ENCODE measurements at regions not wholly inside any gene's neighbourhood (a gene's known extent, or its start where the extent isn't known, plus 50 kb on each side); places are given as distances from the start of the nearest gene placed in this dataset.

DNA sequence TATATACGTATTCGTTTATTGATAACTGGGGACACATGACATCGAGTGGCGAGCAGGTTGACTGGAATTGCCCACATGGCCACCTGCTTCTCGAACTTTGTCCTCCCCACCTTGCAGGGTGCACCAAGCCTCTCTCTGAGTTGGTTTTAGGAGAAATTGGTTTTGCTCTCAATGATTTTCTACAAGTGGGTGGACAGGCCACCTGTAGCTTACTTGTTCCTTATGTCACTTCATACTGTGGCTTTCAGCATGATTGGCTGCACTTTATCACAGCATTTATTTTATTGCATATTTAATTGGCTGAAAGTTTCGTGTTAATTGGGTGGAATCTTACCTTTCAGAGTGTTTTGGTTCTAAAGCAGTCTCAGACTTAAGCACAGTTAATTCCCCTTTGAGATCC lies 215.6 kb upstream of the SHH start:
- Histone ChIP-seq H3K4me3 (no peak overlapping the region), H3K9me3 (ENCODE audit: low read depth) (no peaks in the 10 kb centered on the region), H3K79me2 (ENCODE audit: insufficient read depth) (no peaks in the 10 kb centered on the region), H3K36me3 (ENCODE audit: low read depth) (no peaks in the 10 kb centered on the region), H3K27me3 (replicated peaks; ENCODE audit: insufficient read depth) (no peaks in the 10 kb centered on the region), H3K9ac (no peak overlapping the region), H2AFZ (no peak overlapping the region), H4K20me1 (ENCODE audit: insufficient read depth) (no peaks in the 10 kb centered on the region), H3F3A (ENCODE audit: insufficient read depth) (no peaks in the 10 kb centered on the region), H3K4me2 (ENCODE audit: unreplicated experiment) (no peak overlapping the region), H3K9me2 (ENCODE audit: insufficient read depth) (no peaks in the 10 kb centered on the region), H3K4me1 (ENCODE audit: insufficient read depth) (no peaks in the 10 kb centered on the region), H3K27ac (no peak overlapping the region)
- WGBS, 2 experiments (ENCODE audit: low coverage in 1 of 2, low lambda C conversion rate in 2 of 2, missing lambda C conversion rate in 2 of 2), result 27 to 33% methylated on average over 6 of the region's 6 CpGs
- DNase-seq, result no peak
- TF ChIP-seq EZH2phosphoT487 (IDR thresholded peaks at IDR 0.05; ENCODE audit: insufficient read depth, low read depth), result no peak
- no peak for TF ChIP-seq EZH2 (IDR thresholded peaks at IDR 0.05; ENCODE audit: insufficient read depth, poor library complexity, severe bottlenecking)
- in situ Hi-C loops (cut with MboI), result no loop called here

DNA sequence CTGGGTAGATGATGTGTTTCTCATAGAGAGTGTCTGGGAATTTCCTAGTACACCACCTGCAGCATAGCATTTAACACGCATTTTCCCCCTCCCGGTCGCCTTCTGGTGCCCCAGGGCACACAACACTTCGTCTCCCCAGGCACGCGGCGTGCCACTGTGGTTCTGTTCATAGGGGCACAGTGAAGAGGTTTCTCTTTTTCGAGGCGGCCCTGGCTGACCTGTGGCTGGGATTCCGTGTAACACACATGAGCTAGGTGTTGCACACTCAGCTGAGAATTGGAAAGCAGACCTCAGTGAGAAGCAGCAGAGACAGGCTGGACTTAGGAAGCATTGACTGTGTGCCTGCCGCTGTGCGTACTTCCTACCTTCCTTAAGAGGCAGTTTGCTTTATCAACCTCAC lies 214.3 kb upstream of the SHH start:
- no peak overlapping the region for H2AFZ ChIP-seq

DNA sequence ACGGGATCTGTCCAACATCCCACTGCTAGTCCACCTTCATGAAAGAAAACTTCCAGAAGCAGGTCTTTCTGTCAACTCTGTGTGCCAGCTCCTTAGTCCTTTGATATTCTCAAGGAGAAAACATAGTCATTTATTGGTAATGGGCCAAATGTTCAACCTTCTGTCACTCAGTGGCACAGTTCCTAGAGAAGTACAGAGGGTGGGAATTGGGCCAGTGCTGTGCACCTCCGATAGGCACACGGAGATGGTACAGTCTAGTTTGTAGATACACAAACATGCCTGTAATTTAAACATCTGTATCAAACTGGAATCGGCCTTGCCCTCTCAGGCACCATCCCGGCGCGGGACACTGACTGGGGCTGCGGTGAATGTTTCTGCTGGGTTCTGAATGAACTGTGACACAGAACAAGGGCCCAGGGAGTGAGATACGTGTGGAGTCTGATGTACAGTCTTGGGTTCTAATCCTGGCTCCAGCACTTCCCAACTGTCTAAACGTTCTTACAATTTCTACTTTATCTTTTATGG lies 213.9 kb upstream of the SHH start:
- 45 to 57% methylated on average over 10 of the region's 10 CpGs for WGBS, 2 experiments (ENCODE audit: low coverage in 1 of 2, low lambda C conversion rate in 2 of 2, missing lambda C conversion rate in 2 of 2)
- no peaks in the 10 kb centered on the region for H3K9me3 ChIP-seq (ENCODE audit: low read depth)
- H3K79me2 ChIP-seq (ENCODE audit: insufficient read depth), result no peaks in the 10 kb centered on the region
- no peak overlapping the region for H3K27ac ChIP-seq
- H3K4me2 ChIP-seq (ENCODE audit: unreplicated experiment), result no peak overlapping the region
- H3K4me1 ChIP-seq (ENCODE audit: insufficient read depth), result no peaks in the 10 kb centered on the region
- no peaks in the 10 kb centered on the region for H3K9me2 ChIP-seq (ENCODE audit: insufficient read depth)
- no peak for DNase-seq
- no peaks in the 10 kb centered on the region for H3F3A ChIP-seq (ENCODE audit: insufficient read depth)
- no peak overlapping the region for H2AFZ ChIP-seq
- no peaks in the 10 kb centered on the region for H3K36me3 ChIP-seq (ENCODE audit: low read depth)
- H3K4me3 ChIP-seq, result no peak overlapping the region
- no peaks in the 10 kb centered on the region for H3K27me3 ChIP-seq (replicated peaks; ENCODE audit: insufficient read depth)
- H3K9ac ChIP-seq, result no peak overlapping the region
- H4K20me1 ChIP-seq (ENCODE audit: insufficient read depth), result no peaks in the 10 kb centered on the region
- in situ Hi-C loops (cut with MboI), result no loop called here
- TF ChIP-seq EZH2 (IDR thresholded peaks at IDR 0.05; ENCODE audit: insufficient read depth, poor library complexity, severe bottlenecking), result no peak
- no peak for TF ChIP-seq EZH2phosphoT487 (IDR thresholded peaks at IDR 0.05; ENCODE audit: insufficient read depth, low read depth)

More for the DNA sequence above, 214.3 kb upstream of the SHH start:
- Histone ChIP-seq H3K36me3 (ENCODE audit: low read depth) (no peaks in the 10 kb centered on the region), H3K9me3 (ENCODE audit: low read depth) (no peaks in the 10 kb centered on the region), H3K4me2 (ENCODE audit: unreplicated experiment) (no peak overlapping the region), H3K27me3 (replicated peaks; ENCODE audit: insufficient read depth) (no peaks in the 10 kb centered on the region), H3K27ac (no peak overlapping the region), H3K9me2 (ENCODE audit: insufficient read depth) (no peaks in the 10 kb centered on the region), H4K20me1 (ENCODE audit: insufficient read depth) (no peaks in the 10 kb centered on the region), H3K9ac (no peak overlapping the region), H3K79me2 (ENCODE audit: insufficient read depth) (no peaks in the 10 kb centered on the region), H3F3A (ENCODE audit: insufficient read depth) (no peaks in the 10 kb centered on the region), H3K4me1 (ENCODE audit: insufficient read depth) (no peaks in the 10 kb centered on the region), H3K4me3 (no peak overlapping the region)
- in situ Hi-C loops (cut with MboI), result no loop called here
- TF ChIP-seq EZH2phosphoT487 (IDR thresholded peaks at IDR 0.05; ENCODE audit: insufficient read depth, low read depth) (no peak), EZH2 (IDR thresholded peaks at IDR 0.05; ENCODE audit: insufficient read depth, poor library complexity, severe bottlenecking) (no peak)
- DNase-seq, result no peak
- WGBS, 2 experiments (ENCODE audit: low coverage in 1 of 2, low lambda C conversion rate in 2 of 2, missing lambda C conversion rate in 2 of 2), result 41 to 54% methylated on average over 12 of the region's 12 CpGs

GRCh38 chr7:156025675-156026074 lies 213.4 kb upstream of the SHH start:
- H3K27ac ChIP-seq, result no peak overlapping the region
- H3K9ac ChIP-seq, result no peak overlapping the region
- H3K27me3 ChIP-seq (replicated peaks; ENCODE audit: insufficient read depth), result no peaks in the 10 kb centered on the region
- no peak overlapping the region for H3K4me3 ChIP-seq
- H3K79me2 ChIP-seq (ENCODE audit: insufficient read depth), result no peaks in the 10 kb centered on the region
- 21 to 22% methylated on average over 6 of the region's 6 CpGs for WGBS, 2 experiments (ENCODE audit: low coverage in 1 of 2, low lambda C conversion rate in 2 of 2, missing lambda C conversion rate in 2 of 2)
- H2AFZ ChIP-seq, result no peak overlapping the region
- H3F3A ChIP-seq (ENCODE audit: insufficient read depth), result no peaks in the 10 kb centered on the region
- no peak for DNase-seq
- no peaks in the 10 kb centered on the region for H4K20me1 ChIP-seq (ENCODE audit: insufficient read depth)
- no peak for TF ChIP-seq EZH2phosphoT487 (IDR thresholded peaks at IDR 0.05; ENCODE audit: insufficient read depth, low read depth)
- TF ChIP-seq EZH2 (IDR thresholded peaks at IDR 0.05; ENCODE audit: insufficient read depth, poor library complexity, severe bottlenecking), result no peak
- no peaks in the 10 kb centered on the region for H3K9me3 ChIP-seq (ENCODE audit: low read depth)
- H3K4me1 ChIP-seq (ENCODE audit: insufficient read depth), result no peaks in the 10 kb centered on the region
- no peak overlapping the region for H3K4me2 ChIP-seq (ENCODE audit: unreplicated experiment)
- in situ Hi-C loops (cut with MboI), result no loop called here
- no peaks in the 10 kb centered on the region for H3K9me2 ChIP-seq (ENCODE audit: insufficient read depth)
- no peaks in the 10 kb centered on the region for H3K36me3 ChIP-seq (ENCODE audit: low read depth)

GRCh38 chr7:156024201-156024600 lies 211.9 kb upstream of the SHH start:
- H3K9me3 ChIP-seq (ENCODE audit: low read depth), result no peaks in the 10 kb centered on the region
- no peaks in the 10 kb centered on the region for H3K27me3 ChIP-seq (replicated peaks; ENCODE audit: insufficient read depth)
- H3K9ac ChIP-seq, result no peak overlapping the region
- no peaks in the 10 kb centered on the region for H3K79me2 ChIP-seq (ENCODE audit: insufficient read depth)
- no peak for DNase-seq
- H3K27ac ChIP-seq, result no peak overlapping the region
- no peaks in the 10 kb centered on the region for H4K20me1 ChIP-seq (ENCODE audit: insufficient read depth)
- no peak overlapping the region for H3K4me2 ChIP-seq (ENCODE audit: unreplicated experiment)
- no peaks in the 10 kb centered on the region for H3K9me2 ChIP-seq (ENCODE audit: insufficient read depth)
- no peak overlapping the region for H2AFZ ChIP-seq
- no peaks in the 10 kb centered on the region for H3F3A ChIP-seq (ENCODE audit: insufficient read depth)
- H3K4me1 ChIP-seq (ENCODE audit: insufficient read depth), result no peaks in the 10 kb centered on the region
- in situ Hi-C loops (cut with MboI), result no loop called here
- H3K4me3 ChIP-seq, result no peak overlapping the region
- no peaks in the 10 kb centered on the region for H3K36me3 ChIP-seq (ENCODE audit: low read depth)
- no peak for TF ChIP-seq EZH2phosphoT487 (IDR thresholded peaks at IDR 0.05; ENCODE audit: insufficient read depth, low read depth)
- no peak for TF ChIP-seq EZH2 (IDR thresholded peaks at IDR 0.05; ENCODE audit: insufficient read depth, poor library complexity, severe bottlenecking)
- WGBS, 2 experiments (ENCODE audit: low coverage in 1 of 2, low lambda C conversion rate in 2 of 2, missing lambda C conversion rate in 2 of 2), result 17 to 20% methylated on average over 7 of the region's 7 CpGs

All from GM23248 (cell line).